NCI-H69 (cell line): ENCODE measurements at regions not wholly inside any gene's neighbourhood (a gene's known extent, or its start where the extent isn't known, plus 50 kb on each side); places are given as distances from the start of the nearest gene placed in this dataset.
"Not testable (repeated sequence)": the region's sequence is repeated elsewhere in the genome, so short reads cannot be mapped to it uniquely, and the experiment has no call there.

ENCODE experiments used
- DNase-seq: peaks from one replicate; lab custom pipeline; 2025; lab: John Stamatoyannopoulos, UW

- DNase-seq, result no peak
Measured at GRCh38 chr1:96865731-96866685, 144.4 kb downstream of the PTBP2 start.

- DNase-seq, result no peak
Measured at GRCh38 chr1:96872757-96873156, 151.2 kb downstream of the PTBP2 start.

GRCh38 chr1:96878640-96879039 lies 157.1 kb downstream of the PTBP2 start:
- DNase-seq, result no peak

- no peak for DNase-seq
Measured at GRCh38 chr1:96880626-96881025, 159.0 kb downstream of the PTBP2 start.

- no peak for DNase-seq
Measured at GRCh38 chr1:96882096-96882495, 160.5 kb downstream of the PTBP2 start.

- no peak for DNase-seq
Measured at GRCh38 chr1:96886474-96886873, 164.9 kb downstream of the PTBP2 start.

- no peak for DNase-seq
Measured at GRCh38 chr1:96887501-96887900, 165.9 kb downstream of the PTBP2 start.

GRCh38 chr1:96901783-96902363 lies 180.3 kb downstream of the PTBP2 start:
- DNase-seq, result no peak

GRCh38 chr1:96912248-96912647 lies 190.7 kb downstream of the PTBP2 start:
- no peak for DNase-seq

GRCh38 chr1:96915701-96916100 lies 194.1 kb downstream of the PTBP2 start:
- DNase-seq, result not testable (repeated sequence)

GRCh38 chr1:96918406-96918805 lies 196.8 kb downstream of the PTBP2 start:
- no peak for DNase-seq

GRCh38 chr1:96922181-96922580 lies 200.6 kb downstream of the PTBP2 start:
- DNase-seq, result no peak

- DNase-seq, result no peak
Measured at GRCh38 chr1:96923753-96924152, 202.2 kb downstream of the PTBP2 start.

GRCh38 chr1:96926176-96926575 lies 204.6 kb downstream of the PTBP2 start:
- DNase-seq, result no peak

- no peak for DNase-seq
Measured at GRCh38 chr1:96927125-96927524, 205.5 kb downstream of the PTBP2 start.

- DNase-seq, result no peak
Measured at GRCh38 chr1:96931136-96931535, 209.6 kb downstream of the PTBP2 start.

GRCh38 chr1:96934282-96934681 lies 212.7 kb downstream of the PTBP2 start:
- DNase-seq, result no peak

- no peak for DNase-seq
Measured at GRCh38 chr1:96944432-96945092, 223.0 kb downstream of the PTBP2 start.

GRCh38 chr1:96945509-96946084 lies 224.0 kb downstream of the PTBP2 start:
- DNase-seq, result no peak

- DNase-seq, result no peak
Measured at GRCh38 chr1:96955307-96956012, 233.9 kb downstream of the PTBP2 start.

- DNase-seq, result no peak
Measured at GRCh38 chr1:96962216-96962615, 240.6 kb downstream of the PTBP2 start.

- DNase-seq, result no peak
Measured at GRCh38 chr1:96962751-96963211, 241.2 kb downstream of the PTBP2 start.
